Epithelial cell of proximal tubule (primary cell): ENCODE measurements at regions not wholly inside any gene's neighbourhood (a gene's known extent, or its start where the extent isn't known, plus 50 kb on each side); places are given as distances from the start of the nearest gene placed in this dataset.

ENCODE experiments used
- DNase-seq: peaks from one replicate; pipeline ENCODE4 v3.0.0-alpha.2; 2011; ENCODE audit warnings: low read depth
- H3K4me3 ChIP-seq: 2 replicates; pipeline ENCODE4 v1.5.1; 2011; ENCODE audit warnings: low read depth, mild to moderate bottlenecking, low read length
- TF ChIP-seq, protein P1 (sequence below): conservative IDR thresholded peaks from 2 replicates; pipeline ENCODE4 v1.5.1; 2012; ENCODE audit warnings: low read depth, mild to moderate bottlenecking, low read length

- no peak overlapping the region for H3K4me3 ChIP-seq
- DNase-seq, result peak; percentile 93
- TF ChIP-seq, protein P1, sequence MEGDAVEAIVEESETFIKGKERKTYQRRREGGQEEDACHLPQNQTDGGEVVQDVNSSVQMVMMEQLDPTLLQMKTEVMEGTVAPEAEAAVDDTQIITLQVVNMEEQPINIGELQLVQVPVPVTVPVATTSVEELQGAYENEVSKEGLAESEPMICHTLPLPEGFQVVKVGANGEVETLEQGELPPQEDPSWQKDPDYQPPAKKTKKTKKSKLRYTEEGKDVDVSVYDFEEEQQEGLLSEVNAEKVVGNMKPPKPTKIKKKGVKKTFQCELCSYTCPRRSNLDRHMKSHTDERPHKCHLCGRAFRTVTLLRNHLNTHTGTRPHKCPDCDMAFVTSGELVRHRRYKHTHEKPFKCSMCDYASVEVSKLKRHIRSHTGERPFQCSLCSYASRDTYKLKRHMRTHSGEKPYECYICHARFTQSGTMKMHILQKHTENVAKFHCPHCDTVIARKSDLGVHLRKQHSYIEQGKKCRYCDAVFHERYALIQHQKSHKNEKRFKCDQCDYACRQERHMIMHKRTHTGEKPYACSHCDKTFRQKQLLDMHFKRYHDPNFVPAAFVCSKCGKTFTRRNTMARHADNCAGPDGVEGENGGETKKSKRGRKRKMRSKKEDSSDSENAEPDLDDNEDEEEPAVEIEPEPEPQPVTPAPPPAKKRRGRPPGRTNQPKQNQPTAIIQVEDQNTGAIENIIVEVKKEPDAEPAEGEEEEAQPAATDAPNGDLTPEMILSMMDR, result no peak
Measured at GRCh38 chr5:33312571-33313549, 127.9 kb upstream of the TARS1 start.

GRCh38 chr5:33315189-33315588 lies 125.6 kb upstream of the TARS1 start:
- H3K4me3 ChIP-seq, result no peak overlapping the region
- TF ChIP-seq, protein P1, result no peak
- no peak for DNase-seq

DNA sequence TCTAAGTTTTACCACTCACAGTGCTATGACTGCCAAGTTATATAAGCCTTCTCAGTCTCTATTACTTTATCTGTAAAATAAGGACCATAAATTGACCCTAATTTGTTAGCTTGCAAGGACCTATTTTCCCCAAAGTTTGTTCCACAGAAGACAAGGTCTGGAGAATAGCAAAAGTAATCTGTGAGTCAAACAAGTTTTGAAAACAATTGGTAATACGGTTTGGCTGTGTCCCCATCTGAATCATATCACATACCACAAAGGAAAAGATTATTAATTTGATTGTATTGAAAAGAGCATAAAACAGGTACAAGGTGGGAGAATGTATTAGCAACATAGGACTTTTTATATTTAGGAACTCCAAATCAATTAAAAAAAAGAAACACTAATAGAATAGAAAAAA lies 124.0 kb upstream of the TARS1 start:
- TF ChIP-seq, protein P1, result no peak
- DNase-seq, result no peak

GRCh38 chr5:33317271-33317670 lies 123.5 kb upstream of the TARS1 start:
- no peak overlapping the region for H3K4me3 ChIP-seq
- TF ChIP-seq, protein P1, result no peak
- no peak for DNase-seq

More for the DNA sequence above, 124.0 kb upstream of the TARS1 start:
- H3K4me3 ChIP-seq, result no peak overlapping the region

DNA sequence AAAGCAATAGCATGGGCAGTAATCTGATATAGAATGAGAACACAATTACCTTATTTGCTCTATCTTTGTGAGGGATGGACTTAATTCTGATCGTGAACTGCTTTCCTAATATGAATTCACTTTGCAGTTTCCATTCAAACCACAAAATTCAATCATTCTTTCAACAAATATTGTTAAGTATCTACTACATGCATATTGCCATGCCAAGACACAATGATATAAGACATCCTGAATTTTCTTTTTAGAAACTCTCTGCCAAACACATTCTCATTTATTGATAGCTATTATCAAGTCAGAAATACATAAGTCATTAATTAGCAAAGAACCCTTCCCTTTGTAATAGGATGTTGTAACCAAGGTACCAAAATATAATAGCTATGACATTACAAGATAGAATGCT lies 121.6 kb upstream of the TARS1 start:
- no peak for DNase-seq
- no peak overlapping the region for H3K4me3 ChIP-seq
- TF ChIP-seq, protein P1, result no peak

GRCh38 chr5:33319841-33320240 lies 120.9 kb upstream of the TARS1 start:
- no peak overlapping the region for H3K4me3 ChIP-seq
- no peak for DNase-seq
- TF ChIP-seq, protein P1, result no peak
